ENCODE measurements at regions not wholly inside any gene's neighbourhood (a gene's known extent, or its start where the extent isn't known, plus 50 kb on each side); places are given as distances from the start of the nearest gene placed in this dataset.

- no peak for DNase-seq (ENCODE audit: insufficient read length, low spot score)
- TF ChIP-seq POLR2AphosphoS5 (IDR thresholded peaks at IDR 0.05; ENCODE audit: low read depth, low read length) (no peak), POLR2A (IDR thresholded peaks at IDR 0.05; ENCODE audit: low read depth, low read length) (no peak), TAF1 (IDR thresholded peaks at IDR 0.05; ENCODE audit: low read depth, low read length) (no peak), POU2F2 (IDR thresholded peaks at IDR 0.05; ENCODE audit: low read depth, low read length) (no peak), SPI1 (IDR thresholded peaks at IDR 0.05; ENCODE audit: low read depth, low read length) (no peak), PAX5 (IDR thresholded peaks at IDR 0.05; ENCODE audit: insufficient read depth, low read length, severe bottlenecking) (no peak)
- FAIRE-seq, result no peak
These were observed 59.6 kb downstream of the C3orf38 start for GRCh38 chr3:88209356-88209755.

- no peak for TF ChIP-seq PAX5 (IDR thresholded peaks at IDR 0.05; ENCODE audit: insufficient read depth, low read length, severe bottlenecking)
- TF ChIP-seq POLR2AphosphoS5 (IDR thresholded peaks at IDR 0.05; ENCODE audit: low read depth, low read length), result no peak
- DNase-seq (ENCODE audit: insufficient read length, low spot score) (no peak), FAIRE-seq (no peak)
These were observed 61.5 kb downstream of the C3orf38 start for GRCh38 chr3:88211096-88211890.

GRCh38 chr3:88219138-88219792, 69.5 kb downstream of the C3orf38 start:
- DNase-seq (ENCODE audit: insufficient read length, low spot score), result peak; percentile 25
- FAIRE-seq, result peak; percentile 50
- no peak for TF ChIP-seq TAF1 (IDR thresholded peaks at IDR 0.05; ENCODE audit: low read depth, low read length)
- no peak for TF ChIP-seq POLR2AphosphoS5 (IDR thresholded peaks at IDR 0.05; ENCODE audit: low read depth, low read length)
- no peak for TF ChIP-seq POLR2A (IDR thresholded peaks at IDR 0.05; ENCODE audit: low read depth, low read length)
- no peak for TF ChIP-seq SPI1 (IDR thresholded peaks at IDR 0.05; ENCODE audit: low read depth, low read length)
- no peak for TF ChIP-seq POU2F2 (IDR thresholded peaks at IDR 0.05; ENCODE audit: low read depth, low read length)
- TF ChIP-seq PAX5 (IDR thresholded peaks at IDR 0.05; ENCODE audit: insufficient read depth, low read length, severe bottlenecking), result no peak

DNA sequence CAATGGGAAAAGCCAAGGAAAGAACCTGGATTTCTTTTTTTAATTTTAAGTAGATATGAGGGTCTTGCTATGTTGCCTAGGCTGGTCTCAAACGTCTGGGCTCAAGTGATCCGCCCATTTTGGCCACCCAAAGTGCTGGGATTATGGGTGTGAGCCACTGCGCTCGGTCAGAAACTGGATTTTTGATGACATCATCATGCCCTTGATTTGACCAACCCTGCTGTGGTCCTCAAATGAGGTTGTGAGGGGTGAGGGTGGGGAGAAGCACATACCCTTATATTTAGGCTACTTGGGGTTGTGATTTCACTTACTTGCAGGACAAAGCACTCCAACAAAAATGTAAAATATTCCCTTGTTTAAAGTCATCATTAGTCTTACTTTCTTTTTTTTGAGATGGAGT, 70.4 kb downstream of the C3orf38 start:
- TF ChIP-seq PAX5 (IDR thresholded peaks at IDR 0.05; ENCODE audit: insufficient read depth, low read length, severe bottlenecking) (no peak), POU2F2 (IDR thresholded peaks at IDR 0.05; ENCODE audit: low read depth, low read length) (no peak), POLR2A (IDR thresholded peaks at IDR 0.05; ENCODE audit: low read depth, low read length) (no peak), TAF1 (IDR thresholded peaks at IDR 0.05; ENCODE audit: low read depth, low read length) (no peak), SPI1 (IDR thresholded peaks at IDR 0.05; ENCODE audit: low read depth, low read length) (no peak), POLR2AphosphoS5 (IDR thresholded peaks at IDR 0.05; ENCODE audit: low read depth, low read length) (no peak)
- no peak for FAIRE-seq
- DNase-seq (ENCODE audit: insufficient read length, low spot score), result no peak

- no peak for FAIRE-seq
- DNase-seq (ENCODE audit: insufficient read length, low spot score), result no peak
- TF ChIP-seq POLR2AphosphoS5 (IDR thresholded peaks at IDR 0.05; ENCODE audit: low read depth, low read length) (no peak), POU2F2 (IDR thresholded peaks at IDR 0.05; ENCODE audit: low read depth, low read length) (no peak), PAX5 (IDR thresholded peaks at IDR 0.05; ENCODE audit: insufficient read depth, low read length, severe bottlenecking) (no peak), SPI1 (IDR thresholded peaks at IDR 0.05; ENCODE audit: low read depth, low read length) (no peak), TAF1 (IDR thresholded peaks at IDR 0.05; ENCODE audit: low read depth, low read length) (no peak), POLR2A (IDR thresholded peaks at IDR 0.05; ENCODE audit: low read depth, low read length) (no peak)
These were observed 72.0 kb downstream of the C3orf38 start for GRCh38 chr3:88221726-88222125.

DNA sequence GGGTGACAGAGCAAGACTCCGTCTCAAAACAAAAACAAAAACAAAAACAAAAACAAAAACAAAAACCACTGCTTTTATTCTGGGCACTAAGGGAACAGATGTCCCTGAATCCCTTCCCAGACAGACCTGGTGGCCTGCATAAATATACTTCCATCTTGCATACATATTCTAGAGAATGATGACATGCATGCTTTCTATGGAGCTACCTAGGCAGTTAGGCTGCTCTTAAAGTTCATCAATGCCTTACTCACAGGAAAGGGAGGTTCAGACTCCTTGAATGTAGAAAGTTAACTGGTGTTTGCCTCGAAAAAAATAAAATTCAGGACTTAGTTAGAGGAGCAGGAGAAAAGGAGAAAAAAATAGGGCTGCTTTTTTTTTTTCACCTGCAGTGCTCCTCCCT, 72.6 kb downstream of the C3orf38 start:
- no peak for DNase-seq (ENCODE audit: insufficient read length, low spot score)
- no peak for TF ChIP-seq POU2F2 (IDR thresholded peaks at IDR 0.05; ENCODE audit: low read depth, low read length)
- no peak for TF ChIP-seq POLR2AphosphoS5 (IDR thresholded peaks at IDR 0.05; ENCODE audit: low read depth, low read length)
- TF ChIP-seq SPI1 (IDR thresholded peaks at IDR 0.05; ENCODE audit: low read depth, low read length), result no peak
- TF ChIP-seq TAF1 (IDR thresholded peaks at IDR 0.05; ENCODE audit: low read depth, low read length), result no peak
- no peak for TF ChIP-seq POLR2A (IDR thresholded peaks at IDR 0.05; ENCODE audit: low read depth, low read length)
- TF ChIP-seq PAX5 (IDR thresholded peaks at IDR 0.05; ENCODE audit: insufficient read depth, low read length, severe bottlenecking), result no peak
- FAIRE-seq, result no peak

GRCh38 chr3:88225326-88226008, 75.7 kb downstream of the C3orf38 start:
- DNase-seq (ENCODE audit: insufficient read length, low spot score) (no peak), FAIRE-seq (no peak)
- no peak for TF ChIP-seq POLR2AphosphoS5 (IDR thresholded peaks at IDR 0.05; ENCODE audit: low read depth, low read length)
- no peak for TF ChIP-seq TAF1 (IDR thresholded peaks at IDR 0.05; ENCODE audit: low read depth, low read length)
- TF ChIP-seq SPI1 (IDR thresholded peaks at IDR 0.05; ENCODE audit: low read depth, low read length), result no peak
- TF ChIP-seq PAX5 (IDR thresholded peaks at IDR 0.05; ENCODE audit: insufficient read depth, low read length, severe bottlenecking), result no peak
- TF ChIP-seq POU2F2 (IDR thresholded peaks at IDR 0.05; ENCODE audit: low read depth, low read length), result no peak
- no peak for TF ChIP-seq POLR2A (IDR thresholded peaks at IDR 0.05; ENCODE audit: low read depth, low read length)

- no peak for TF ChIP-seq PAX5 (IDR thresholded peaks at IDR 0.05; ENCODE audit: insufficient read depth, low read length, severe bottlenecking)
- TF ChIP-seq TAF1 (IDR thresholded peaks at IDR 0.05; ENCODE audit: low read depth, low read length), result no peak
- no peak for TF ChIP-seq POLR2AphosphoS5 (IDR thresholded peaks at IDR 0.05; ENCODE audit: low read depth, low read length)
- TF ChIP-seq POU2F2 (IDR thresholded peaks at IDR 0.05; ENCODE audit: low read depth, low read length), result no peak
- no peak for TF ChIP-seq SPI1 (IDR thresholded peaks at IDR 0.05; ENCODE audit: low read depth, low read length)
- no peak for TF ChIP-seq POLR2A (IDR thresholded peaks at IDR 0.05; ENCODE audit: low read depth, low read length)
- DNase-seq (ENCODE audit: insufficient read length, low spot score) (no peak), FAIRE-seq (no peak)
These were observed 77.2 kb downstream of the C3orf38 start for GRCh38 chr3:88226910-88227309.

GRCh38 chr3:88230638-88231037, 80.9 kb downstream of the C3orf38 start:
- DNase-seq (ENCODE audit: insufficient read length, low spot score) (no peak), FAIRE-seq (no peak)
- TF ChIP-seq PAX5 (IDR thresholded peaks at IDR 0.05; ENCODE audit: insufficient read depth, low read length, severe bottlenecking), result no peak
- no peak for TF ChIP-seq SPI1 (IDR thresholded peaks at IDR 0.05; ENCODE audit: low read depth, low read length)
- TF ChIP-seq POLR2AphosphoS5 (IDR thresholded peaks at IDR 0.05; ENCODE audit: low read depth, low read length), result no peak
- no peak for TF ChIP-seq TAF1 (IDR thresholded peaks at IDR 0.05; ENCODE audit: low read depth, low read length)

All from GM12891 (cell line).